HFFc6 (cell line): ENCODE measurements at regions not wholly inside any gene's neighbourhood (a gene's known extent, or its start where the extent isn't known, plus 50 kb on each side); places are given as distances from the start of the nearest gene placed in this dataset.

Experiments used
- DNase-seq: peaks from one replicate; pipeline ENCODE4 v3.0.0-alpha.2; 2018
- H3K27ac Mint-ChIP-seq: 2 replicates; pipeline ENCODE4 v1.8.0; 2020; ENCODE audit warnings: mild to moderate bottlenecking, mixed read lengths
- H3K27me3 Mint-ChIP-seq: 2 replicates; pipeline ENCODE4 v1.8.0; 2021; ENCODE audit warnings: mild to moderate bottlenecking, moderate library complexity, mixed read lengths; ENCODE audit not compliant: insufficient read depth
- H3K36me3 Mint-ChIP-seq: 2 replicates; pipeline ENCODE4 v1.8.0; 2021; ENCODE audit warnings: low read depth, mixed read lengths
- H3K4me1 Mint-ChIP-seq: 2 replicates; pipeline ENCODE4 v1.8.0; 2020; ENCODE audit warnings: low read depth, mixed read lengths
- H3K4me3 Mint-ChIP-seq: 2 replicates; pipeline ENCODE4 v1.8.0; 2020; ENCODE audit warnings: mild to moderate bottlenecking, moderate library complexity, mixed read lengths
- H3K9me3 Mint-ChIP-seq: 2 replicates; pipeline ENCODE4 v1.8.0; 2020; ENCODE audit warnings: mild to moderate bottlenecking, mixed read lengths
- TF ChIP-seq, protein P1 (sequence below): fragments of 200-600 bp; sonication (generic); IDR thresholded peaks from 2 replicates; pipeline ENCODE4 v1.5.0; 2021; ENCODE audit warnings: antibody characterized with exemption, mild to moderate bottlenecking

DNA sequence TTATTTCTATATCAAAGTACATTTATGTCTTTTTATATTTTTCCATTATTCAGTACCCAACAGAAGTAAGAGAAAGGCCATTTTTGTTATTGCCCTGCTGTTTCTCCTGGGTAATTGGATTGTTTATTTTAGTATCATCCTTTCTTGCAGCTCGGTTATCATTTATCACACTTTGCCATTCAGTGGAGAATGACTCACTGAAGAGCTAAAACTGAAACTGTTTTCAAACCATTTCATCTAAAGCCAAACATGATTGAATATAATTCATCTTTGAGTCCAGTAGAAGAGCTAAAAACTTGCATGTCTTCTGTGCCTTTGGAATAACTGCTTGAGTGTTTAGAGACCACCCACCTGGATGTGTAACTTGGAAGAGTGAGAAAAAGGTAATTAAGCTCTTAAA lies 139.5 kb upstream of the PRDM9 start:
- TF ChIP-seq, protein P1, sequence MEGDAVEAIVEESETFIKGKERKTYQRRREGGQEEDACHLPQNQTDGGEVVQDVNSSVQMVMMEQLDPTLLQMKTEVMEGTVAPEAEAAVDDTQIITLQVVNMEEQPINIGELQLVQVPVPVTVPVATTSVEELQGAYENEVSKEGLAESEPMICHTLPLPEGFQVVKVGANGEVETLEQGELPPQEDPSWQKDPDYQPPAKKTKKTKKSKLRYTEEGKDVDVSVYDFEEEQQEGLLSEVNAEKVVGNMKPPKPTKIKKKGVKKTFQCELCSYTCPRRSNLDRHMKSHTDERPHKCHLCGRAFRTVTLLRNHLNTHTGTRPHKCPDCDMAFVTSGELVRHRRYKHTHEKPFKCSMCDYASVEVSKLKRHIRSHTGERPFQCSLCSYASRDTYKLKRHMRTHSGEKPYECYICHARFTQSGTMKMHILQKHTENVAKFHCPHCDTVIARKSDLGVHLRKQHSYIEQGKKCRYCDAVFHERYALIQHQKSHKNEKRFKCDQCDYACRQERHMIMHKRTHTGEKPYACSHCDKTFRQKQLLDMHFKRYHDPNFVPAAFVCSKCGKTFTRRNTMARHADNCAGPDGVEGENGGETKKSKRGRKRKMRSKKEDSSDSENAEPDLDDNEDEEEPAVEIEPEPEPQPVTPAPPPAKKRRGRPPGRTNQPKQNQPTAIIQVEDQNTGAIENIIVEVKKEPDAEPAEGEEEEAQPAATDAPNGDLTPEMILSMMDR, result no peak
- H3K4me3 Mint-ChIP-seq, result no peak overlapping the region

DNA sequence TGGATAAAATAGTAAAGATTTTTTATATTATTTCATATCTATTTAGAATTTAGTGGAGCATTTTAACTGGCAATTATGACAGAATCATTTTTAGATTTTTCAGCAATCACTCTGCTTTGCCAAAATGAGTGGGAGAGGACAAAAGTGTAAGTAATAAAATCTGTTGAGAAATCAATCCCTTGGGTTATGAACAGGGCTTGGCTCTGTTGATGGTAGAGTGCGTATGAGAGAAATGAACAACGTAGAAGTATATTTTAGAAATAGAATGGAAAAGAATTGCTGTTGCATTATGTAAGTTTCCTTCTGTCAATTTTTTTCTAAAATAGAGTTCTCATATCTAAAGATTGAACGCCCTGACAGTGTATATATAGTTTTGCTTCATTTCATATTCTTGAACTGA lies 154.1 kb upstream of the PRDM9 start:
- Mint-ChIP-seq H3K4me3 (no peak overlapping the region), H3K4me1 (no peaks in the 10 kb centered on the region), H3K27me3 (no peaks in the 10 kb centered on the region), H3K36me3 (no peaks in the 10 kb centered on the region), H3K27ac (no peak overlapping the region), H3K9me3 (peaks cover 26% of the 10 kb centered on the region)
- TF ChIP-seq, protein P1, result no peak
- no peak for DNase-seq

More for the DNA sequence above, 139.5 kb upstream of the PRDM9 start:
- Mint-ChIP-seq H3K4me1 (no peaks in the 10 kb centered on the region), H3K27ac (no peak overlapping the region), H3K9me3 (peaks cover 11% of the 10 kb centered on the region), H3K27me3 (no peaks in the 10 kb centered on the region), H3K36me3 (no peaks in the 10 kb centered on the region)
- DNase-seq, result no peak

DNA sequence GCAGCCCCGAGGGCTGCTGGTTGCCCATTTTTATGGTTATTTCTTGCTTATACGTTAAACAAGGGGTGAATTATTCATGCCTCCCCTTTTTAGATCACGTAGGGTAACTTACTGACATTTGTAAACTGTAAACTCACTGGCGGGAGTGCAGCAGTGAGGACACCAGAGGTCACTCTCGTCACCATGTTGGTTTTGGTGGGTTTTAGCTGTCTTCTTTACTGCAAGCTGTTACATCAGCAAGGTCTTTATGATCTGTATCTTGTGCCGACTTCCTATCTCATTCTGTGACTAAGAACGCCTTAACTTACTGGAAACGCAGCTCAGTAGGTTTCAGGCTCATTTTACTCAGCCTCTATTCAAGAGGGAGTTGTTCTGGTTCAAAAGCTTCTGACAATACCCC lies 155.0 kb upstream of the PRDM9 start:
- peaks cover 31% of the 10 kb centered on the region for H3K9me3 Mint-ChIP-seq
- no peak for DNase-seq
- H3K4me1 Mint-ChIP-seq, result no peaks in the 10 kb centered on the region
- no peak overlapping the region for H3K4me3 Mint-ChIP-seq
- TF ChIP-seq, protein P1, result no peak
- H3K36me3 Mint-ChIP-seq, result no peaks in the 10 kb centered on the region
- no peaks in the 10 kb centered on the region for H3K27me3 Mint-ChIP-seq
- H3K27ac Mint-ChIP-seq, result no peak overlapping the region

DNA sequence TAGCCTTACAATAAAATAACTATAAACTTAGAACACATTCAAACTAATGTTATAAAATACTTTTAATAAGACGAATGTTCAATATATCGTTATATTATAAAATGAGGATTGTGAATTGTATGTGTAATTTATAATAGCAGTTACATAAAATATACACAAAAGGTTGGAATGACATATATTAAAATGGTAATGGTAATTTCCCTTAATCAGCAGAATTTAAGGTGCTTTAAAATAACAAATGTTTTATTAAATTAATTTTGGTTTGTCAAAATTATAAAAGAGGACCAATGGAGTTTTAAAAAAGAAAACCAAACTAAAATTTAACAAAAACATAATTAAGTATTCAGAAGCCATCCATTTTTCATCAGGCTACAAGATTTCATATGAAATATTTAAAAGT lies 164.3 kb upstream of the PRDM9 start:
- TF ChIP-seq, protein P1, result no peak
- Mint-ChIP-seq H3K27me3 (no peaks in the 10 kb centered on the region), H3K27ac (no peak overlapping the region), H3K4me1 (no peaks in the 10 kb centered on the region), H3K4me3 (no peak overlapping the region), H3K9me3 (peaks cover 43% of the 10 kb centered on the region), H3K36me3 (no peaks in the 10 kb centered on the region)
- no peak for DNase-seq

DNA sequence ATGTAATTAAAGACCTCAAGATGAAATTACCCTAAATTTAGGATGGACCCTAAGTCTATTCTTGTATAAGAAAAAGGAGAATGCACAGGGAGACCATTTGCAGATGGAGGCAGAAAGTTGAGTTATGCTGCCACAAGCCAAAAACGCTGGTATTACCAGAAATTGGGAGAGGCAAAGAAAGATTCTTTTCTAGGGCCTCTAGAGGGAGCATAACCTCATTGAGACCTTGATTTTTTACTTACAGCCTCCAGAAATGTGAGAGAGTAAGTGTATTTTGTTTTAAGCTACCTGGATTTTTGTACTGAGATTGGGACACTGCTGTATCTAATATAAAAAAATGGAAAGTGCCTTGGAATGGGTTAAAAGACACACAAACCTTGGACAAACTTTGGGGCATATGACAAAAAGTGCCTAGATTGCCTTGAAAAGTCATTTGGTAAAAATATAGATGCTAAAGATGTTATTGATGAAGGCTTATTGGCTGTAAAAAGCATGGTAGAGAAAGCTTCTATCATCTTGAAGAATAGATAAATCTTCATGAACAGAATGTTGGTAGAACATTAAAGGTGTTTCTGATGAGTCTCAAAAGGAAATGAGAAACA lies 174.7 kb upstream of the PRDM9 start:
- DNase-seq, result no peak
- no peak overlapping the region for H3K27ac Mint-ChIP-seq
- H3K4me3 Mint-ChIP-seq, result no peak overlapping the region
- no peaks in the 10 kb centered on the region for H3K4me1 Mint-ChIP-seq
- H3K36me3 Mint-ChIP-seq, result no peaks in the 10 kb centered on the region
- TF ChIP-seq, protein P1, result no peak; the same call in 1 of the 2 replicates
- H3K27me3 Mint-ChIP-seq, result no peaks in the 10 kb centered on the region
- peaks cover 14% of the 10 kb centered on the region for H3K9me3 Mint-ChIP-seq

DNA sequence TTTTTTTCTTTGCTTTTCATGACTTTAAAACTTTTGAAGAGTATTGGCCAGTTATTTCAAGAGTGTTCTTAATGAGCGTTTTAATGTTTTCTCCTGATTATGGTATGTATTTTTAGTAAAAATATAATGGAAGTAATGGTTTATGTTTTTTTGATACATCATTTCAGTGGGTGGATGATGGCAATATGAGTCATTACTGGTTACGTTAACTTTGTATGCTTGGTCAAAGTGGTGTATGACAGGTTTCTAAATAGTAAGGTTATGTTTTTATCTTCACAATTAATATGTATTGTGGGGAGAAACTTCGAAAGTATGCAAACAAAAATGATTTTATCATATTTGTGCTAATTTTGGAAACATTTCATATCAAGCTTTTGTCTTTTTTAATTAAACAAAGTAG lies 176.7 kb upstream of the PRDM9 start:
- H3K27me3 Mint-ChIP-seq, result no peaks in the 10 kb centered on the region
- H3K4me3 Mint-ChIP-seq, result no peak overlapping the region
- H3K4me1 Mint-ChIP-seq, result no peaks in the 10 kb centered on the region
- peaks cover 25% of the 10 kb centered on the region for H3K9me3 Mint-ChIP-seq
- DNase-seq, result no peak
- TF ChIP-seq, protein P1, result no peak
- H3K36me3 Mint-ChIP-seq, result no peaks in the 10 kb centered on the region
- no peak overlapping the region for H3K27ac Mint-ChIP-seq
